ENCODE measurements at regions not wholly inside any gene's neighbourhood (a gene's known extent, or its start where the extent isn't known, plus 50 kb on each side); places are given as distances from the start of the nearest gene placed in this dataset.

GRCh38 chr20:12627485-12627884, 381.3 kb upstream of the SPTLC3 start:
- TF ChIP-seq CTCF (IDR thresholded peaks at IDR 0.05) (no peak), NR3C1 (CRISPR knock-in tag; conservative IDR thresholded peaks at IDR 0.05; ENCODE audit: low read depth) (no peak), ZNF317 (CRISPR knock-in tag; IDR thresholded peaks at IDR 0.05; ENCODE audit: borderline replicate concordance, low read depth) (no peak), FOXP4 (CRISPR knock-in tag; IDR thresholded peaks at IDR 0.05) (no peak), FOXP1 (CRISPR knock-in tag; IDR thresholded peaks at IDR 0.05; ENCODE audit: borderline replicate concordance) (no peak)
- TF ChIP-seq, protein P1, sequence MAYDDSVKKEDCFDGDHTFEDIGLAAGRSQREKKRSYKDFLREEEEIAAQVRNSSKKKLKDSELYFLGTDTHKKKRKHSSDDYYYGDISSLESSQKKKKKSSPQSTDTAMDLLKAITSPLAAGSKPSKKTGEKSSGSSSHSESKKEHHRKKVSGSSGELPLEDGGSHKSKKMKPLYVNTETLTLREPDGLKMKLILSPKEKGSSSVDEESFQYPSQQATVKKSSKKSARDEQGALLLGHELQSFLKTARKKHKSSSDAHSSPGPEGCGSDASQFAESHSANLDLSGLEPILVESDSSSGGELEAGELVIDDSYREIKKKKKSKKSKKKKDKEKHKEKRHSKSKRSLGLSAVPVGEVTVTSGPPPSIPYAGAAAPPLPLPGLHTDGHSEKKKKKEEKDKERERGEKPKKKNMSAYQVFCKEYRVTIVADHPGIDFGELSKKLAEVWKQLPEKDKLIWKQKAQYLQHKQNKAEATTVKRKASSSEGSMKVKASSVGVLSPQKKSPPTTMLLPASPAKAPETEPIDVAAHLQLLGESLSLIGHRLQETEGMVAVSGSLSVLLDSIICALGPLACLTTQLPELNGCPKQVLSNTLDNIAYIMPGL (CRISPR knock-in tag; IDR thresholded peaks at IDR 0.05) = no peak

Measured in WTC11 (cell line).